Aorta (tissue), 5 donors: ENCODE measurements at regions not wholly inside any gene's neighbourhood (a gene's known extent, or its start where the extent isn't known, plus 50 kb on each side); places are given as distances from the start of the nearest gene placed in this dataset.

Experiments used
- ATAC-seq: fragments of 200-7000 bp; cut with Tn5 transposase; one replicate; pipeline ENCODE4 v1.9.1; 2022; ENCODE audit warnings: moderate library complexity; ENCODE audit not compliant: low FRiP score
- DNase-seq, 2 donors: peaks; one replicate each; pipeline ENCODE4 v3.0.0-alpha.2; 2020
- H3K27ac ChIP-seq, 2 donors: one replicate each; pipeline ENCODE4 v1.5.1; 2013; ENCODE audit warnings: low read length in 2 of 2, mild to moderate bottlenecking in 2 of 2, moderate library complexity in 2 of 2, control low read depth in 1 of 2, inconsistent platforms in 1 of 2, low read depth in 1 of 2
- H3K27me3 ChIP-seq, 2 donors: one replicate each; pipeline ENCODE4 v1.6.1; 2013; ENCODE audit warnings: control low read depth in 1 of 2, low read length in 1 of 2, mild to moderate bottlenecking in 1 of 2, moderate library complexity in 1 of 2; ENCODE audit not compliant: insufficient read depth in 2 of 2, control insufficient read depth in 1 of 2
- H3K36me3 ChIP-seq, 2 donors: one replicate each; pipeline ENCODE4 v1.6.1; 2013; ENCODE audit warnings: control low read depth in 1 of 2, low read length in 1 of 2, mild to moderate bottlenecking in 1 of 2; ENCODE audit not compliant: insufficient read depth in 2 of 2, control insufficient read depth in 1 of 2
- H3K4me1 ChIP-seq, 2 donors: one replicate each; pipeline ENCODE4 v1.6.1; 2013; ENCODE audit warnings: low read length in 2 of 2, control low read depth in 1 of 2, mild to moderate bottlenecking in 1 of 2, moderate library complexity in 1 of 2; ENCODE audit not compliant: insufficient read depth in 2 of 2, control insufficient read depth in 1 of 2
- H3K4me3 ChIP-seq, 2 donors: one replicate each; pipeline ENCODE4 v1.5.1; 2013; ENCODE audit warnings: low read length in 2 of 2, control low read depth in 1 of 2, mild to moderate bottlenecking in 1 of 2
- H3K9me3 ChIP-seq: one replicate; pipeline ENCODE4 v1.6.1; 2013; ENCODE audit warnings: mild to moderate bottlenecking, low read length; ENCODE audit not compliant: control insufficient read depth
- WGBS, 2 donors: extraction: QIAGEN DNeasy Blood & Tissue Kit; methylation state at CpG; one replicate each; pipeline ENCODE4 v1.1.7; 2013; 5-methylcytosine and 5-hydroxymethylcytosine counted together
- intact Hi-C, 2 donors: fragments of 100-400 bp; cut with DNase I; formaldehyde crosslinking; loops; one replicate each; pipeline versions ENCODE4 v1.14.2 to v1.15.0; 2022
- donor health status: healthy with polysubstance abuse.
- donor health status: Bipolar disorder and iron deficiency.
- donor health status: DM: no; HTN: no; CAD: no.
- donor health status: DM: no; HTN: no; CAD: no.
- donor health status: DM: yes; HTN: yes; CAD: no.

DNA sequence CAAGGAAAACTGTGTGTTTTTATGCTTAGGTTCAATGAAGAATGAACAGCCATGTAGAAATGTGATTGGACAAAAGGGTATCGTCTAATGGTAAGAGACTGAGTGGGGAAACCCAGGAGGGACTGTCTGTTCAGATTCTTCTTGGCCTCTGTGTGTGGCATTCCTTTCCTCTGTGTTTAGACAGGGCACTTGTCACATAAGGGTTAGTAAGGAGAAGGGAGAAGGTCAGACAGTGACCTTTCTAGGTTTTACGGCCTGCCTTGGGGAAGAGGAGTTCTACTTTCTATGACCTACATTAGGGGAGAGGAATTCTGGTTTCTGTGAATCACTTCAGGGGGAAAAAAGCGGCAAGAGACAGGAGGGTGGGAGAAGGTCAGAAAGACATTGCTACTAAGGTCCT, 119.5 kb downstream of the GC start:
- DNase-seq (no peak), ATAC-seq (no peak)
- intact Hi-C loops: no loop called here
- Histone ChIP-seq H3K36me3 (no peaks in the 10 kb centered on the region), H3K4me3 (no peak overlapping the region), H3K27me3 (peaks cover 0 to 2% of the 10 kb centered on the region in 2 donors), H3K27ac (no peak overlapping the region), H3K9me3 (no peaks in the 10 kb centered on the region), H3K4me1 (no peaks in the 10 kb centered on the region)
- 74 to 79% methylated on average over 3 of the region's 3 CpGs for WGBS, 2 donors

GRCh38 chr4:71663780-71664179, 120.1 kb downstream of the GC start:
- DNase-seq (no peak), ATAC-seq (no peak)
- 73 to 81% methylated on average over 2 of the region's 2 CpGs for WGBS, 2 donors

GRCh38 chr4:71659979-71660378, 123.9 kb downstream of the GC start:
- WGBS, 2 donors: 56 to 72% methylated on average over 2 of the region's 2 CpGs
- intact Hi-C loops: no loop called here
- H3K4me1 ChIP-seq: no peaks in the 10 kb centered on the region
- H3K27me3 ChIP-seq: peaks cover 0 to 2% of the 10 kb centered on the region in 2 donors
- H3K36me3 ChIP-seq: no peaks in the 10 kb centered on the region
- no peak for DNase-seq
- no peaks in the 10 kb centered on the region for H3K9me3 ChIP-seq
- no peak overlapping the region for H3K4me3 ChIP-seq
- H3K27ac ChIP-seq: no peak overlapping the region
- no peak for ATAC-seq

More at GRCh38 chr4:71663780-71664179, 120.1 kb downstream of the GC start:
- Histone ChIP-seq H3K27ac (no peak overlapping the region), H3K4me1 (no peaks in the 10 kb centered on the region), H3K4me3 (no peak overlapping the region), H3K36me3 (no peaks in the 10 kb centered on the region), H3K27me3 (peaks cover 0 to 2% of the 10 kb centered on the region in 2 donors), H3K9me3 (no peaks in the 10 kb centered on the region)
- intact Hi-C loops: no loop called here

GRCh38 chr4:71648923-71649322, 135.0 kb downstream of the GC start:
- ATAC-seq: no peak

GRCh38 chr4:71648448-71648847, 135.4 kb downstream of the GC start:
- Histone ChIP-seq H3K27me3 (no peaks in the 10 kb centered on the region), H3K36me3 (no peaks in the 10 kb centered on the region), H3K4me3 (no peak overlapping the region), H3K27ac (no peak overlapping the region), H3K9me3 (no peaks in the 10 kb centered on the region), H3K4me1 (no peaks in the 10 kb centered on the region)
- intact Hi-C loops: no loop called here
- ATAC-seq (no peak), DNase-seq (no peak)
- WGBS, 2 donors: 72 to 73% methylated on average over 5 of the region's 5 CpGs

More at GRCh38 chr4:71648923-71649322, 135.0 kb downstream of the GC start:
- Histone ChIP-seq H3K4me1 (no peaks in the 10 kb centered on the region), H3K36me3 (no peaks in the 10 kb centered on the region), H3K27me3 (no peaks in the 10 kb centered on the region), H3K27ac (no peak overlapping the region), H3K9me3 (no peaks in the 10 kb centered on the region), H3K4me3 (no peak overlapping the region)
- intact Hi-C loops: no loop called here
- no peak for DNase-seq
- 60 to 92% methylated on average over 1 of the region's 1 CpG for WGBS, 2 donors

DNA sequence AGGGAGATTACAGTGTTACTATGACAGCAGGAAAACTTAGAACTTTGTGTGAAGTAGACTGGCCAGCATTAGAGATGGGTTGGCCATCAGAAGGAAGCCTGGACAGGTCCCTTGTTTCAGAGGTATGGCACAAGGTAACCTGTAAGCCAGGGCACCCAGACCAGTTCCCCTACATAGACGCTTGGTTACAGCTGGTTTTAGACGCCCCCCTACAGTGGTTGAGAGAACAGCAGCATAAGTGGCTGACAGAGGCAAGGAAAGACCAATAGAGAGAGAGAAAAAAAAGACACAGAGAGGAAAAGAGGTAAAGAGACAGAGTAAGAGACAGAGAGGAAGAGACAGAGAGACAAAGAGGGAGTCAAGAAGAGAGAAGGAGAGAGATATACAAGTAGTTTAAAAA, 144.5 kb downstream of the GC start:
- no peaks in the 10 kb centered on the region for H3K4me1 ChIP-seq
- DNase-seq (no peak), ATAC-seq (no peak)
- H3K9me3 ChIP-seq: no peaks in the 10 kb centered on the region
- no peak overlapping the region for H3K27ac ChIP-seq
- H3K27me3 ChIP-seq: no peaks in the 10 kb centered on the region
- intact Hi-C loops: no loop called here
- WGBS, 2 donors: 79 to 84% methylated on average over 2 of the region's 2 CpGs
- H3K36me3 ChIP-seq: no peaks in the 10 kb centered on the region
- no peak overlapping the region for H3K4me3 ChIP-seq

DNA sequence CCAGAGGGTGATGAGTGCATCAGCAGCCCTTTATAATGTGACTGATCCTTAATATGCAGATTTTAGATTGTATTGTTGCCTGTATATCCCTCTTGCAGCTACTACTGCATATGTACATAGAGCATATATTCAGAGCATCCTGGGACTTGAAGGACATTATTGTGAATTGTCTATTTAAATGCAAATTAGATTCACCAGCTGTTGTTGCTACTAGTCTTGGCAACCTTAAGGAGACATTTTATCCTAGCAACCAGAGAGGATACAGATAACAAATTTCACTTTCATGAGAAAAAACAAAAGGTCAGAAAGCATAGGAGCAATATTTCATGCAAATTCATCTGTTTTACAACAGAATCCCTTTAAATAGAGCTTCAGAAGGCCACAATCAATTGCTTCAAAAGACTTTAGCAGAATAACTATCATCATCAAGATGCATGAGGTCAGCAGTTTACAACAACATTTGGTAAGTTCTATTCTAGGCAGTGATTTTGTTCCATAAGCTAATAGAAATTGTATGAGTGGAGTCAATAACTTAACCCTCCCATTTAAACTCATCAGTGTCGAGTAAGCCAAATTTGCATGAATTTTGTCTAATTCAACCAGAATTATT, 148.6 kb downstream of the GC start:
- intact Hi-C loops: no loop called here
- no peak overlapping the region for H3K27ac ChIP-seq
- H3K27me3 ChIP-seq: no peaks in the 10 kb centered on the region
- DNase-seq (no peak), ATAC-seq (no peak)
- no peak overlapping the region for H3K4me3 ChIP-seq
- 68 to 77% methylated on average over 1 of the region's 1 CpG for WGBS, 2 donors
- no peaks in the 10 kb centered on the region for H3K36me3 ChIP-seq
- H3K9me3 ChIP-seq: no peaks in the 10 kb centered on the region
- H3K4me1 ChIP-seq: no peaks in the 10 kb centered on the region

DNA sequence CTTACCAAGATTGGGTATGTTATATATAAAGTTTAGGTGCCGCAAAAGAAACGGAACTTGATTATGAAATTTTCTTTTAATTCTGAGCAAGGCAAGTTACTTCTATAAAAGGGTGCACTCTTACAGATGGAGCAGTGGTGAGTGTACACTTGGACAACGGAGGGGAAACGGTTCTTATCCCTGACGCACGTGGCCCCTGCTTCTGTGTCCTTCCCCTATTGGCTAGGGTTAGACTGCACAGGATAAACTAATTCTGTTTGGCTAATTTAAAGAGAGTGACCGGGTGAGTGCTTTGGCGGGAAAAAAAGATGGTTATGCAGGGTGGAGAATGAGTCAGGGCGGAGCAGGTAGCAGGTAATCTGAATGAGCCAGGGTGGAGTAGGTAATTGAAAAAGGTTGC, 149.5 kb downstream of the GC start:
- intact Hi-C loops: no loop called here

GRCh38 chr4:71630803-71631202, 153.1 kb downstream of the GC start:
- H3K9me3 ChIP-seq: no peaks in the 10 kb centered on the region
- ATAC-seq: no peak
- no peaks in the 10 kb centered on the region for H3K4me1 ChIP-seq
- no peak overlapping the region for H3K4me3 ChIP-seq
- no peaks in the 10 kb centered on the region for H3K27me3 ChIP-seq
- WGBS, 2 donors: 46 to 57% methylated on average over 3 of the region's 3 CpGs
- H3K27ac ChIP-seq: no peak overlapping the region
- H3K36me3 ChIP-seq: no peaks in the 10 kb centered on the region
- DNase-seq: no peak
- intact Hi-C loops: no loop called here

More for the DNA sequence above, 149.5 kb downstream of the GC start:
- no peaks in the 10 kb centered on the region for H3K27me3 ChIP-seq
- H3K36me3 ChIP-seq: no peaks in the 10 kb centered on the region
- no peak overlapping the region for H3K27ac ChIP-seq
- no peak for ATAC-seq
- H3K9me3 ChIP-seq: no peaks in the 10 kb centered on the region
- H3K4me3 ChIP-seq: no peak overlapping the region
- DNase-seq: no peak
- H3K4me1 ChIP-seq: no peaks in the 10 kb centered on the region
- 93 to 94% methylated on average over 9 of the region's 9 CpGs for whole genome bisulfite sequencing, 2 donors
